ENCODE measurements at regions not wholly inside any gene's neighbourhood (a gene's known extent, or its start where the extent isn't known, plus 50 kb on each side); places are given as distances from the start of the nearest gene placed in this dataset.

GRCh38 chr3:80836395-80836794 is 925.0 kb downstream of the GBE1 start:
- TF ChIP-seq ZFX (IDR thresholded peaks at IDR 0.05) = no peak
- TF ChIP-seq CTCF (conservative IDR thresholded peaks at IDR 0.05) = no peak
- no peak overlapping the region for H3K27ac ChIP-seq

GRCh38 chr3:80807577-80807976 is 953.9 kb downstream of the GBE1 start:
- TF ChIP-seq CTCF (conservative IDR thresholded peaks at IDR 0.05) (no peak), ZFX (IDR thresholded peaks at IDR 0.05) (no peak)
- H3K27ac ChIP-seq = no peak overlapping the region

GRCh38 chr3:80806673-80807072 is 954.8 kb downstream of the GBE1 start:
- H3K27ac ChIP-seq = no peak overlapping the region
- no peak for TF ChIP-seq CTCF (conservative IDR thresholded peaks at IDR 0.05)
- TF ChIP-seq ZFX (IDR thresholded peaks at IDR 0.05) = no peak

GRCh38 chr3:80788914-80789313 is 972.5 kb downstream of the GBE1 start:
- no peak overlapping the region for H3K27ac ChIP-seq

GRCh38 chr3:80785875-80786274 is 975.6 kb downstream of the GBE1 start:
- H3K27ac ChIP-seq = no peak overlapping the region
- TF ChIP-seq CTCF (conservative IDR thresholded peaks at IDR 0.05) (no peak), ZFX (IDR thresholded peaks at IDR 0.05) (no peak)

More at GRCh38 chr3:80788914-80789313, 972.5 kb downstream of the GBE1 start:
- no peak for TF ChIP-seq ZFX (IDR thresholded peaks at IDR 0.05)

GRCh38 chr3:80785475-80785874 is 976.0 kb downstream of the GBE1 start:
- TF ChIP-seq ZFX (IDR thresholded peaks at IDR 0.05) (no peak), CTCF (conservative IDR thresholded peaks at IDR 0.05) (peak; percentile 30)
- H3K27ac ChIP-seq = no peak overlapping the region

GRCh38 chr3:80771085-80771484 is 990.4 kb downstream of the GBE1 start:
- H3K27ac ChIP-seq = peak overlapping the region; percentile 96
- TF ChIP-seq ZFX (IDR thresholded peaks at IDR 0.05) = no peak
- no peak for TF ChIP-seq CTCF (conservative IDR thresholded peaks at IDR 0.05)
